ENCODE measurements at regions not wholly inside any gene's neighbourhood (a gene's known extent, or its start where the extent isn't known, plus 50 kb on each side); places are given as distances from the start of the nearest gene placed in this dataset.
"Not testable (repeated sequence)": the region's sequence is repeated elsewhere in the genome, so short reads cannot be mapped to it uniquely, and the experiment has no call there.

DNA sequence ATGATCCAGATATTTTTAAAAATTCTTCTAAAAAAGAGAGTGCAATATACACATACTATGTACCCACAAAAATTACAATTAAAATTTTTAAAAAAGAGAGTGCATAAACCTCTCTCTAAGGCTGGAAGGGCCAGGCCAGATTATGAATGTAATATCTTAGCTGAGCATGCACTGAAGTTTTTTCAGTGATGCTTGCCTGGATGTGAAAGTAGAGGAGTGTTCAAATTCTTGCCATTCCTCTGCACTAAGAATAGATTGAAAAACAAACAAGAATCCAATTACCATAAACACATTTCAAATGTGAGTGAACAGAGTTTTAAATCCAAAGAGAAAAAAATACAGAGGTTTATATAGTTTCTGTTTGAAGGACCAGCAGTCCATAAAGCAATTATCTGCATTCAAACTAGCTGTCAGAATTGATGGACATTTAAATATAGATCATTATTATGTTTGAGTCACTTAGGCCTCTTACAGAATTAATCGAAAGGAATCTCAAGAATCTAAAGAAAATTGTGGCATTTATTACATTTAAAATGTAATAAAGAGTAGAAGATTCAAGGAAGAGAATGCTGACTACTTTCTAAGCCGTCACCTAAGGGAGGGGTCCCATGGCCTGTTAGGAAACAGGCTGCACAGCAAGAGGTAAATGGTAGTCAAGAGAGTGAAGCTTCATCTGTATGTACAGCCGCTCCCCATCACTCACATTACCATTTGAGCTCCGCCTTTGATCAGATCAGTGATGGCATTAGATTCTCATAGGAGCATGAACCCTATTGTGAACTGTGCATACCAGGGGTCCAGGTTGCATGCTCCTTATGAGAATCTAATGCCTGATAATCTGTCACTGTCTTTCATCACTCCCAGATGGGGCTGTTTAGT is 159.3 kb upstream of the MDFIC2 start:
- DNase-seq = peak; percentile 5

- no peak for DNase-seq
Measured at GRCh38 chr3:70466096-70466495, 153.7 kb upstream of the MDFIC2 start.

- no peak for DNase-seq
Measured at GRCh38 chr3:70464876-70465275, 152.4 kb upstream of the MDFIC2 start.

- no peak for DNase-seq
Measured at GRCh38 chr3:70464465-70464864, 152.0 kb upstream of the MDFIC2 start.

DNA sequence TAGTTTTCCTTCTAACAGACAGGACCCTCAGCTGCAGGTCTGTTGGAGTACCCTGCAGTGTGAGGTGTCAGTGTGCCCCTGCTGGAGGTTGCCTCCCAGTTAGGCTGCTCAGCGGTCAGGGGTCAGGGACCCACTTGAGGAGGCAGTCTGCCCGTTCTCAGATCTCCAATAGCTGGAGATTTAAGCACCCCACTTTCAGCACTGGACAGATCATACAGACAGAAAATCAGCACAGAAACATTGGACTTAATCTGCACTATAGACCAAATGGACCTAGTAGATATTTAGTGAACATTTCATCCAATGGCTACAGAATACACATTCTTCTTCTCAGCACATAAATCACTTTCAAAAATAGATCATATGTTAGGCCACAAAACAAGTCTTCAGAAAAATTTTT is 137.8 kb upstream of the MDFIC2 start:
- DNase-seq = not testable (repeated sequence)

- DNase-seq = not testable (repeated sequence)
Measured at GRCh38 chr3:70435422-70435821, 123.0 kb upstream of the MDFIC2 start.

GRCh38 chr3:70433091-70433490 is 120.7 kb upstream of the MDFIC2 start:
- DNase-seq = peak; percentile 14

DNA sequence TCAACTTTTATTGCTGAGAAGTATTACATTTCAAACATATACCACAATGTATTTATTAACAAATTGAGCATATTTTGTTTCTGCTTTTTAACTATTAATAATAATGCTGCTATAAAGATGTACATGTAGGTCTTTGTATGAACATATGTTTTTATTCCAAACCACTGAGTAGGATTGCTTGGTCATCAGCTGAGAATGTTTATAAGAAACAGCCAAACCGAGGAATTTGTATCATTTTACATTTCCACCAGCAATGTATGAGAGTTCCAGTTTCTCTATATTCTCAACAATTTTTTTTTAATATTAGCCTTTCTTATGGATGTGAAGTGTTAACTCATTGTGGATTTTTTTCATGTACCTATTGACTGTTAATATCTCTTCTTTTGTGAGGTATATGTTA is 119.5 kb upstream of the MDFIC2 start:
- DNase-seq = peak; percentile 1

GRCh38 chr3:70426071-70426470 is 113.6 kb upstream of the MDFIC2 start:
- DNase-seq = no peak

GRCh38 chr3:70421506-70421905 is 109.1 kb upstream of the MDFIC2 start:
- DNase-seq = no peak

- DNase-seq = no peak
Measured at GRCh38 chr3:70409018-70409417, 96.6 kb upstream of the MDFIC2 start.

DNA sequence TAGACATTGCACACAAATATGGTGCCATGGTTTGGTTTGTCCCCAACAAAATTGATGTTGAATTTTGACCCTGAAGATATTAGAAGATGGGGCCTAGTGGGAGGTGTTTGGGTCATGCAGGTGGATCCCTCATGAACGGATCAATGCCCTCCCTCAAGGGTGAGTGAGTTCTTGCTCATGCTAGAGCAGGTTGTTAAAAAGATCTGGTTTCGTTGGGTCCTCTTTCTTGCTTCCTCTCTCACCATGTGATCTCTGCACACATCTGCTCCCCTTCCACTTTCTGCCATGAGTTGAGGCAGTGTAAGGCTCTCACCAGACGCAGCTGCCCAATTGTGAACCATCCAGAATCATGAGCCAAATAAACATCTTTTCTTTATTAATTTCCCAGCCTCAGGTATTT is 87.8 kb upstream of the MDFIC2 start:
- DNase-seq = no peak

DNA sequence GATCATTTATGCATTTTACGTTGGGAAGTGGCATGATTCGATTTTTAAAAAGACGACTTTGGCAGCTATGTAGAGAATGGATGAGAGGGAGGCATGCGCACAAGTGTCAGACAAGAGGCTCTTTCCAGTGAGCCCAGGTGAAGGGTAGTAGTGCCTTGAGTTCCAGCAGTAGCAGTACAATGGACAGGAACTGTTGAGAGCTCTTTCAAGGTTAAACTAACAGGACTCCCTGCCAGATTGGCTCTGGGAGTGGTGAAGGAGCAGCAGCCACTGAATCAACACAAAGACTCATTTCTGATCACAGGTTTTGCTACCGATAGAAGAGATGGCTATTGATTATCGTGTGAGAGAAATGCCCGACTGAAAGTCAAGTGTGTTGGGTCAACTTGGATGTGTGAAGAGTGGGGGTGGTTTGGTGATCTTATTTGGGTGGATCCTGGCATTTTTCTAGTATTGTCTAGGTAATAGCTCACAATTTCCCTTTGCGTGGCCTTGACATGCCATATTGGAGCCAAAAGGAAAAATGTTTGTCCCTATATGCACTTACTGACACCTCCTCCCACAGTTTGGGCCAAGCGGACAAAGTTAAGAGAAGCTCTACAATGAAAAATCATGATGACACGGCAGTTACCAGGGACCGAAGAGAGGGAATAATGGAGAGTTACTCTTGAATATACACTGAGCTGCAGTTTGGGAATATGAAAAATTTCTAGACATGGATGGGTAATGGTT is 81.6 kb upstream of the MDFIC2 start:
- no peak for DNase-seq

DNA sequence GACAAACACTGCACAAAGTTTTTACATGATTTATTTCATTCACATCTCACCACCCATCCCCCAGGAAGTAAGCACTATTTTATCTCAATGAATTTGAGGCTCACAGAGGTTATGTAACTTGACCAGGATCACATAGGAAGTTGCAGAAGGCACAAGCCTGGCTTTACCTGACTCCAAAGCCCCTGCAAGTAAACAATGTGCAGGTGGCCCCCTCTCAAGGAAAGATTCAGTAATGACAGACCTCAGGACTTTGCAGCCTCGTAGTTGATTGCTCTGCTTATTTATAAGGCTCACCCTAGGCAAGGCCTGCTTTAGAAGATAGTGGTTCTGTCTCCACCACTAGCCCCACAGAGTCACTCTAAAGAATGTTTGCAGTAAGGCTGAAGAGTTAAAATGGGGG is 79.8 kb upstream of the MDFIC2 start:
- DNase-seq = no peak

DNA sequence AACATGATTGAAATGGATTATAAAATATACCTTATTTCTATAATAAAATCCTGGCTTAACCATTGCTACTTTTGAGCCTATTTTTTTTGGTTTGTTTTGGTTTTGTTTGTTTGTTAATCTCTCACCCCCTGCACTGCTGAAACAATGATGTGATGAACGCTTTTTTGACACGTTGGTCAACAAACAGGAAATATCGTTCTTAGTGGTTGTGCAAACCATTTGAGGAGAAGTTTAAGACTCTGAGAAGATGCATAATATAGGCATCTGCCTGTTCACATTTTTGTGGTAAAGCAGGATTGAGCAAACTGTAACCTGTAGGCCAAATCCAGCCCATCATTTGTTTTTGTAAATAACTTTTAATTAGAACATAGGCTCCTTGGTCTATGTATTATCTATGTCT is 75.5 kb upstream of the MDFIC2 start:
- no peak for DNase-seq

GRCh38 chr3:70386846-70387245 is 74.4 kb upstream of the MDFIC2 start:
- DNase-seq = no peak

- no peak for DNase-seq
Measured at GRCh38 chr3:70386043-70386442, 73.6 kb upstream of the MDFIC2 start.

DNA sequence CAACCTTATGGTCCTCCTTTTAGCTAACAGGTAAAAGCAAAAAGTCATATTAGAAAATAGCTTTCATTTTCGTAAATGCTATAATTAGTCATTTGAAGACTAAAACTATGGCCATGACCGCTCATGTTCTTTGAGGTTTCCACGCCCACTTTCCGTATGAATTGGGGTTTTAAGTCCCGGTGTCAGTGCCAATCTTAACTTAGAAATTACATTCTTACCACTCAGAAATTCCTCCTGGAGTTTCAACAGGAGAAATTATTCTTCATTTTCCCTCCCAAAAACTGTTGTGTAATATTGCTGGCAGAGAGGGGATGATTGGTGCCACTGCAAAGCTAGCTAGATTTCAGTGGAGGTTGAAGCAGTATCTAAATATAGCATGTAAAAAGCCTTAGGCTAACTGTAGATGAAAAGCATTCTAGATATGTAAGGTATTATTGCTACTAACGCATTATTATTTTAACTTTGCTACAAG is 71.0 kb upstream of the MDFIC2 start:
- DNase-seq = no peak

GRCh38 chr3:70374179-70374578 is 61.7 kb upstream of the MDFIC2 start:
- DNase-seq = no peak
